ENCODE measurements at regions not wholly inside any gene's neighbourhood (a gene's known extent, or its start where the extent isn't known, plus 50 kb on each side); places are given as distances from the start of the nearest gene placed in this dataset.

GRCh38 chr7:18163091-18163490 is 135.4 kb upstream of the PRPS1L1 start:
- no peak overlapping the region for H4K5ac ChIP-seq (ENCODE audit: low read depth, low read length)
- H3K36me3 ChIP-seq (ENCODE audit: control insufficient read depth, insufficient read depth, low read length), result no peaks in the 10 kb centered on the region
- no peak overlapping the region for H2AFZ ChIP-seq (replicated peaks; ENCODE audit: low read length, poor library complexity)
- H2AK5ac ChIP-seq (ENCODE audit: low read depth, low read length), result no peak overlapping the region
- no peak overlapping the region for H3K23ac ChIP-seq (ENCODE audit: low read depth, low read length)
- H3K4ac ChIP-seq (ENCODE audit: low read depth, low read length), result no peak overlapping the region
- no peak overlapping the region for H2AK9ac ChIP-seq (replicated peaks; ENCODE audit: low read depth, low read length, poor library complexity)
- no peak overlapping the region for H2BK20ac ChIP-seq (ENCODE audit: low read depth, low read length)
- DNase-seq, result no peak
- no peak overlapping the region for H3K56ac ChIP-seq (ENCODE audit: extremely low read depth, insufficient read depth, low read length)
- no TSS peak for BruUV-seq (replicated peaks)
- no peaks in the 10 kb centered on the region for H3K9me3 ChIP-seq (ENCODE audit: control insufficient read depth, insufficient read depth, low read length)
- TF ChIP-seq MXI1 (IDR thresholded peaks at IDR 0.05; ENCODE audit: borderline replicate concordance, low read depth, low read length) (no peak), RFX5 (IDR thresholded peaks at IDR 0.05; ENCODE audit: low read depth, low read length) (no peak), NFE2L2 (IDR thresholded peaks at IDR 0.05; ENCODE audit: low read depth, low read length) (no peak), ELK1 (IDR thresholded peaks at IDR 0.05; ENCODE audit: borderline replicate concordance, low read depth, low read length) (no peak), CTCF (conservative IDR thresholded peaks at IDR 0.05; ENCODE audit: low read depth, low read length) (no peak), RAD21 (IDR thresholded peaks at IDR 0.05; ENCODE audit: low read length) (no peak), BHLHE40 (IDR thresholded peaks at IDR 0.05; ENCODE audit: low read depth, low read length) (no peak), POLR2A (IDR thresholded peaks at IDR 0.05; ENCODE audit: low read depth, low read length) (no peak), FOS (IDR thresholded peaks at IDR 0.05; ENCODE audit: low read depth, low read length) (no peak), RCOR1 (IDR thresholded peaks at IDR 0.05; ENCODE audit: insufficient replicate concordance, low read length) (no peak), USF2 (IDR thresholded peaks at IDR 0.05; ENCODE audit: low read depth, low read length) (no peak), MAZ (IDR thresholded peaks at IDR 0.05; ENCODE audit: borderline replicate concordance, low read depth, low read length) (no peak), CEBPB (IDR thresholded peaks at IDR 0.05; ENCODE audit: low read depth, low read length) (no peak), SMC3 (IDR thresholded peaks at IDR 0.05; ENCODE audit: low read depth, low read length) (no peak)
- no peak overlapping the region for H3K4me3 ChIP-seq (ENCODE audit: insufficient read depth, low read depth, low read length)
- in situ Hi-C loops (cut with MboI; ENCODE audit: low sequenced_read_pairs) (no loop called here), intact Hi-C loops (cut with micrococcal nuclease) (no loop called here), dilution Hi-C loops (cut with HindIII; ENCODE audit: low sequenced_read_pairs, unreplicated experiment) (no loop called here)
- no peaks in the 10 kb centered on the region for H4K20me1 ChIP-seq (ENCODE audit: insufficient read depth, low read length)
- H2BK15ac ChIP-seq (ENCODE audit: low read depth, low read length), result no peak overlapping the region
- no peak overlapping the region for H3K18ac ChIP-seq (ENCODE audit: low read depth, low read length)
- no peaks in the 10 kb centered on the region for H3K9me1 ChIP-seq (ENCODE audit: insufficient read depth, low read length)
- no peak overlapping the region for H3K14ac ChIP-seq (replicated peaks; ENCODE audit: low read depth, low read length)
- H3K79me1 ChIP-seq (ENCODE audit: low read depth in 1 of 2, low read length in 2 of 2), result no peaks in the 10 kb centered on the region
- H3K27ac ChIP-seq (ENCODE audit: insufficient read depth, low read length), result no peak overlapping the region
- WGBS, 2 experiments (ENCODE audit: extremely low coverage in 2 of 2, insufficient read length in 1 of 2), result no CpG with 5 or more reads among the region's 3 CpGs
- no peak overlapping the region for H4K91ac ChIP-seq (ENCODE audit: insufficient read depth, low read depth, low read length)
- no peak overlapping the region for H3K4me2 ChIP-seq (ENCODE audit: low read depth, low read length)
- no peak overlapping the region for H3K9ac ChIP-seq (ENCODE audit: low read depth, low read length)
- no peak overlapping the region for H2BK120ac ChIP-seq (ENCODE audit: low read depth, low read length)
- CTCF ChIA-PET, result no interaction called here
- H4K8ac ChIP-seq (ENCODE audit: low read depth in 2 of 2, low read length in 2 of 2), result no peak overlapping the region
- POLR2A ChIA-PET (ENCODE audit: unreplicated experiment), result no interaction called here
- H2BK5ac ChIP-seq (ENCODE audit: low read depth, low read length, poor library complexity, severe bottlenecking), result no peak overlapping the region
- no peaks in the 10 kb centered on the region; the same call in 1 of the 2 replicates for H3K27me3 ChIP-seq (ENCODE audit: control insufficient read depth, insufficient read depth, low read length)
- no peaks in the 10 kb centered on the region for H3K4me1 ChIP-seq (ENCODE audit: control insufficient read depth, insufficient read depth, low read length)
- no peak for ATAC-seq (ENCODE audit: low read depth)

Measured in IMR-90 (cell line).